AG09319 (cell line): ENCODE measurements at regions not wholly inside any gene's neighbourhood (a gene's known extent, or its start where the extent isn't known, plus 50 kb on each side); places are given as distances from the start of the nearest gene placed in this dataset.

Experiments used
- DNase-seq: peaks from one replicate; pipeline ENCODE4 v3.0.0-alpha.2; 2010; ENCODE audit warnings: low read depth; ENCODE audit errors: extremely low read depth
- CTCF ChIP-seq: IDR thresholded peaks from 2 replicates; pipeline ENCODE4 v1.5.1; 2011; ENCODE audit warnings: low read depth, mild to moderate bottlenecking, inconsistent platforms, low read length, moderate library complexity

GRCh38 chr5:17395106-17395880 is 102.7 kb upstream of the TAF11L2 start:
- TF ChIP-seq CTCF, result no peak
- no peak for DNase-seq

- no peak for DNase-seq
- no peak for TF ChIP-seq CTCF
These were observed 101.8 kb upstream of the TAF11L2 start for GRCh38 chr5:17396247-17396646.

DNA sequence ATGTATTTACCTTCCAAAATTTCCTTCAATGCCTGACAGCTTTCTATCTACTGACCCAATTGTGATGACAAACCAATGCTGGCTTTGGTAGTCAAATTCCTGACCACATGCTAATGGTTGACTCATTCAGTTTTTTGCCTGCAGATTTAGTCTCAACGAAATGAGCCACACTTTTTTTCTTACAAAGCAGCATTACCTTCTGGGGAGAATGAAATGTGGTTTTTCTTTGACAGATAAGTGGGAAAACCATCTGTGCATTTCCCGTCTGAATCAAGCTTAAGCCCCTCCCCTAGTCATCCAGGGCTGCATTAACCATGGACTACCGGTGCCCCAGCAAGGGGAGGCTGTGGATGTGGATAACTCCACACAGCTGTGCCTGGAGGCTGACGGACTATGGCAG is 99.6 kb upstream of the TAF11L2 start:
- peak; percentile 23 for DNase-seq
- TF ChIP-seq CTCF, result no peak

DNA sequence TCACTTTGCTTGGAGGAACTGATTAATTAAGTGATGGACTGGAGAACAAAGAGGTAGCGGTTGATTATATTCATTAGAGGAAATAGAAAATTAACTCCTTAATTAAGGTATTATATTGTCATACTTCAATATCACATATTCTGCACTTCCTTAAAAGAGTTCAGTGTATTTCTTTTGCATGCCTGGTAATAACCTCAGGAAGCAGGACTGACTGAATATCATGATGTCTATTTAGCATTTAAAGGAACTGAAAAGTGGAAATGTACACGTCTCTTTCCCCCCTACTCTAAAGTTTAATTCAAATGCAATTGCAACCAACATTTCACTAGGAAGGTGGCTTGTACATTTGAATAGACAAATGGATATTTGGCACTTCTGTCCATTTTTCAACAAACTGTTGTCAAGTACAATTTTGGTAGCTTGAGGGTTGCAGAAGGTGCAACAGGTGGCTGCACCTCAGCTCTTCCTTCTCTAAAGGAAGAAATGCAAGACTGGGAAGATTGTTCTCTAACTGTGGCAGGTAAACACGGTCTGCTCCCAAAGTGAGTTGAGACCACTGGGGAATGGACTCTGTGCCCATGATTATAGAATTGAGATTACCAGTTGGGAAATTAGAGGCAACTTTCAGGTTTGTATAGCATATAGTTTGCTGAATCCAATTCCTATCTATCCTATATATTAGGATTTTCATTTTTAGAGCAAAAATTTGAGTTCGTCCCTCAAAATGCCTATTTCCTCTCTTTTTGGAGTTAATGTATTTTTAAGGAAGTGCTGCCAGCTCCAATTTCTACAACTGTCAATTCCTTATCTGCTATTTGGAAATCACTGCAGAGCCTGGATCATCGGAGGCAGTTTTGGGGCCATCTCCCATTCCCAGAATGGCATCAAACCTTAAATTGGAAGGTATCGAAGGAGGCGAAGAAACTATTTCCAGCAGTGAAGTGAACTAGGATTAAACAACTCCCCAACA is 98.9 kb upstream of the TAF11L2 start:
- TF ChIP-seq CTCF, result no peak
- DNase-seq, result no peak

DNA sequence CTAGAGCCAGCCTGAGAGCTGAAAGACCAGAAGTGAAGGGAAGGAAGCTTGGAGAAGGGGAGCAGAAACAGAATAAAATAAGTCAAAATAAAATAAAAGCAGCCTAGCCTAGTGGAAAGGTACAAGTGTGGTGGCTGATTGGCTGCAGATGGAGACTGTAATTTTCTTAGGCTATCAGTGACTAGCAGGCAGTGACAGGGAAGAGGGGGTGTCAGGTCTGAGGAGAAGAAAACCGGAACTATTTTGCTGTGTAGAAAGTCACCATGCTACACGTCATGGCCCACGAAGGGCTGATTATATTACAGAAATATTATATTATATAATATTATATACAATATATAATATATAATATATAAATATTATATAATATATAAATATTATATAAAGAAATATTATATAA is 98.1 kb upstream of the TAF11L2 start:
- no peak for TF ChIP-seq CTCF
- no peak for DNase-seq

- DNase-seq, result no peak
- no peak for TF ChIP-seq CTCF
These were observed 97.1 kb upstream of the TAF11L2 start for GRCh38 chr5:17400724-17401469.
